ENCODE measurements at regions not wholly inside any gene's neighbourhood (a gene's known extent, or its start where the extent isn't known, plus 50 kb on each side); places are given as distances from the start of the nearest gene placed in this dataset.
"Not testable (repeated sequence)": the region's sequence is repeated elsewhere in the genome, so short reads cannot be mapped to it uniquely, and the experiment has no call there.

GRCh38 chr12:9449181-9449580 is 158.5 kb downstream of the KLRB1 start:
- no peak for DNase-seq

DNA sequence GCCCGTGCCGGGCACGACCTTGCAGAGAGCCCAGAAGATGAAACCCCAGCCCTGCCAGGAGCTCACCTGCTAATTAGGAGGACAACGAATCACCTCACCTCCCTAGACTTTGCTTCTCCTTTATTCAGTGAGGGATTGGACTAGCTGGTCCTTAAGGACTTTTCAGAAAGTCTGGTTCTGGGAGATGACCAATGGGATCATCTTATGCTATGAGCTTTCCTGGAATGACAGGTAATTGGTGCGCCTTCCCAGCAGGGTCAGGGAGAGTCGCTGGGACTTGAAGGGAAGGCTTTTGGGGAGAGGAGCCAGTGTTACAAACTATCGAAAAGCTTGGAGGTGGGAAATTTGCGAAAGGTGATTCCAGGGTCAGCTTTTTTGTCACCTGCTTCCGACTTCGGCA is 159.1 kb downstream of the KLRB1 start:
- not testable (repeated sequence) for DNase-seq

GRCh38 chr12:9447791-9448614 is 159.7 kb downstream of the KLRB1 start:
- peak; percentile 92 for DNase-seq

GRCh38 chr12:9446883-9447761 is 160.6 kb downstream of the KLRB1 start:
- not testable (repeated sequence) for DNase-seq

DNA sequence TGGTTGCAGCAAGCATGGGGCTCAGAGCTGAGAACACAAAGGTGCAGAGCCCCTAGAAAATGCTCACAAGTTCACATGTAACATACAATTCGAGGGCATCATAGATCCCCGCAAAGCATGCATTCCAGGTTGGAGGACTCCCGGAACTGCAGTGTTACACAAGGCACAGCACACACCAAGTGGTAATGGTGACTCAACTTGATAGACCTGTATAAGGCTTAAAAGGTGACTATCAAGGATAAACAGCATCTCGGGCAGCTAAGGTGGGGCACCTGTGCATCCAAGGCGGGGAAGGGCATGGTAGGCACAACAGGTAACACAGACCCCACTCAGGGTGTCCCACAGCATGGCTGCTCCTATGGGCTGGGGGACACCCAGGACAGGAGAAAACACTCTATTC is 167.3 kb downstream of the KLRB1 start:
- not testable (repeated sequence) for DNase-seq

DNA sequence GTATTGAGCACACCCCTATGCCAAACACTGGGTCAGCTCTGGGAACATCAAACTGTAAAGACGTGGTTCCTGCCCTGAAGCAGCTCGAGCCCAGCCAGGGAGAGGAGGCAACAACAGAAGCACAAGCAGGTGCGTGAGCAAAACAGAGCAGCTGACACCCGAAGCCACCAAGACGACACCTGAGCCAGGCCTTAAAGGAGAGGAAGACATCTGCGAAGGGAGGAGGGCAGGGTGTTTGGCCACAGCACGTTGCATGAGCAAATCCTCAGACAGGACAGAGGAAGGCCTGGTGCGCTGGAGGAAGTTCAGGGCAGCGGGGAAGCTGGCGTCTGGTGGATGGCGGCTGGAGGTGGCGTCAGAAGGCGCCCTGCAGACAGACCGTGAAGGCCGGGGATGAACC is 172.0 kb downstream of the KLRB1 start:
- DNase-seq, result not testable (repeated sequence)

- DNase-seq, result not testable (repeated sequence)
Measured at GRCh38 chr12:9430385-9430784, 177.3 kb downstream of the KLRB1 start.

- not testable (repeated sequence) for DNase-seq
Measured at GRCh38 chr12:9428856-9429255, 178.9 kb downstream of the KLRB1 start.

- DNase-seq, result not testable (repeated sequence)
Measured at GRCh38 chr12:9425429-9425828, 182.3 kb downstream of the KLRB1 start.

- not testable (repeated sequence) for DNase-seq
Measured at GRCh38 chr12:9424175-9424740, 183.5 kb downstream of the KLRB1 start.

GRCh38 chr12:9422689-9423088 is 185.0 kb downstream of the KLRB1 start:
- not testable (repeated sequence) for DNase-seq

DNA sequence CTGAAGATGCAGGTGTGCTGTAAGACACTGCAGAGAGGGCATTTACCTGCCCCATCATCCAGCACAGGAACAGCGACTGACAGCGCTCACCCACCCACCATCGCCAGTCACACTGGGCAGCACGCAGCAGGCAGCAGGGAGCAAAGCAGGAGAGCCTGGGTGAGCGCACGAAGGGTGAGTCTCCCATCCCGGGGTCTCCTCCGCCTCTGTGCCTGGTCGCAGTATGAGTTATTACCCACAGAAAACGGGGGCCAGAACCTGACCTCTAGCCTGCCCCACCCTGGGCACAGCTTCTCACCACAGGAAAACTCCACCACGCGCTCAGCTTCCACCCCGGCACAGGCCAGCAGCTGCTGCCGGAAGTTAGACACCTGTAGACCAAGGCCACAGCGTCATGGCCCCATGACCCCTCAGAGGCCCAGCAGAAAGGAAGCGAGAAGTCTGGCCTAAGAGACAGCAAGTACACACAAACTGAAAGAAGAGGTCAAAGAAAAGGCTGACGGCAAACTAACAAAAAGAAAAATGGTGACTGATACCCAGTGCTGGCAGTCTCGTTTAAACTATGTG is 186.1 kb downstream of the KLRB1 start:
- DNase-seq, result not testable (repeated sequence)

DNA sequence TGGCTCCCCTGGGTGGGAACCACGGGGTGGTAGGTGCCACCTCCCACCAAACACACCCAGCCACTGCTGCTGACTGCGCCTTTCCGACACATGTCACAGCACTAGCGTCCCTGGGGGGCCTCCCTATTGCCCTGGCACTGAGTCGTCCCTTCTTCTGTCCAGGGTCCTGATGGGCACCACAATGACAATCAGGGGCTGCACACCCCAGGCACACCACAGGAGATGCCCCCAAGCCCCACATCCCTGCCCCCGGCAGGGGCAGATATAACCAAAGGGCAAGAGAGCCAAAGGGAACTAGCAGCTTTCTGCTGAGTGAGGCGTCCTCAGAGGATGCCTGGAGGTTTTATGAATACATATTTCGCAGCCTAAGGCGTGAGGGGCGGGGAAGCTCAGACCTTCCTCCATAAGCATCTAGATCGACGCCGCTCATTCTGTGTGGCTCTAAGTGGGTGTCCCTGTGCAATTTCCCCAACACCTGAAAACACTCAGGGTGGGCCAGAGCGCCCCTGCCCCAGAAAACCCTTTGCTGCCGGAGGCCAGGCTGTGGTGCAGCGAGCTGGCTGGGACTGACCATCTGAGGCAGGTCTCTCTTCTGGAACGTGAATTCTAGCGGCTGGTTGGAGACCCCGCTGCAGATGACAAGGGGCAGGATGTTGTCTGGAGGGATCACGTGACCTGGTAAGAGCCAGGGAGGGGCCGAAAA is 186.7 kb downstream of the KLRB1 start:
- not testable (repeated sequence) for DNase-seq

GRCh38 chr12:9418669-9419041 is 189.1 kb downstream of the KLRB1 start:
- DNase-seq, result not testable (repeated sequence)

DNA sequence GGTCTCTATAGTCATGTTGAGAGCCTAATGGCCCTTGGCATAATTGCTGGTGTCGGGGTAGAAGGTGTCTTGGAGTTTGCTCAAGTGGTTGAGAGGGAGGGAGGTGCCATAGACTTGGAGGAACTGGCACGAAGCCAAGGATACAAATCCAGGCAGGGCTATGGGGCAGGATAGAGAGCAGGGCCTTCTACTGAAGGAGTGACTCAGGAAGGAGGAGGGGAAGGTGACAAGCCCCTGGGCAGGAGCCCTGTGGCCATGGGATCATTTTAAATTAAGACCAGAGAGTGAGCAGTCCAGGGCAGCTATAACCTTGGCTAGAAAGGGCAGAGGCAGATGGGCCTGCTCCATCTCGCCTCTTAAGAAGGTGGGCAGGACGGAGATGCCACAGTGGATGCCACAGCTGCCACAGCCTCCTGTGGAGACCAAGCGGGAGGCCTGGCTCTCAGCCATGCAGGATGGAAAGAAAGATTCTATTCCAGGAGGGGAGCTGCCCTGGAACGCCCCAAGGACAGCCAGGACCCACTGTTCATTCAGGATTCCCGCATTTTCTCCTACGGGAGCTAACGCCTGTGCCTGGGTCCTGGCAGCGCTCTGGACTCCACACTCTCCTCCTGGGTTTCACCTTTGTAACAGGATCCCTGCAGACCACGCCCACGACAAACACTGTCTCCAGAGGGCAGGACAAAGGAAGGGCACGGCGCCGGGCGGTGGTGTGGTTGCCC is 189.6 kb downstream of the KLRB1 start:
- not testable (repeated sequence) for DNase-seq

DNA sequence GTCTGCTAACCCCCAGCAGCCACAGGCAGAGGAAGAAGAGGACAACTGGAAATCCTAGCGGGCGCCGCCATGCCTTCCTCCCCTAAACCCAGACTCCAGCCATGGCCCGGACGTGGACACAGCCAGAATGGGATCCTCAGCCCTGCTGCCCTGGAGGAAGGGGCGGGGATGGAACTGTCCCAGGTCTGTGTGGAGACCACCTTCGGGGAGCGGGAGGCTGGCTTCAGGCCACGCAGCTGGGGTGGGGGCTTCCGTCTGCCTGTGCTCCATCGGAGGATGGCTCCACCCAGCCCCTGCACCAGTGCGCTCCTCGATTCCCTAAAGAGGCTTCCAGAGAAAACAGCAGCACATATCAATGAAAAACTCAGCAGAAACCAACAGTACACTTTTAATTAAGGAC is 190.4 kb downstream of the KLRB1 start:
- DNase-seq, result not testable (repeated sequence)

DNA sequence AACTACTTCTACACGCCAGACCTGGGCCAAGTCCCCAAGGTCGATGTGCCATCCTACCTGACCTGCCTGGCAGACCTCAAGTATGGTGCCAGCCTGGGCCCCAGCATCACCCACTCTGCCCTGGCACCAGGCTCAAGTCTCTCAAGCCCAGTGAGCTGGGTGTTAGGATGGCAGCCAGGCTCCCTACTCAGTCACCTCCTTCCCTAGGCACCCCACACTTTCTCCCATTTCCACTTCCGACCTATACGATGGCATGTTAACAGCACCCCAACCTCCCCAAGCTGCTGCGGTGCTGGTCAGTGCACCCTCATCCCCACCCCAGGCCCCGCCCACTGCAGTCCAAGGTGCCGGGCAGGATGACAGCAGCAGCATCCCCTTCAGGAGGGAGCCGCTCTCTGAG is 191.4 kb downstream of the KLRB1 start:
- not testable (repeated sequence) for DNase-seq

DNA sequence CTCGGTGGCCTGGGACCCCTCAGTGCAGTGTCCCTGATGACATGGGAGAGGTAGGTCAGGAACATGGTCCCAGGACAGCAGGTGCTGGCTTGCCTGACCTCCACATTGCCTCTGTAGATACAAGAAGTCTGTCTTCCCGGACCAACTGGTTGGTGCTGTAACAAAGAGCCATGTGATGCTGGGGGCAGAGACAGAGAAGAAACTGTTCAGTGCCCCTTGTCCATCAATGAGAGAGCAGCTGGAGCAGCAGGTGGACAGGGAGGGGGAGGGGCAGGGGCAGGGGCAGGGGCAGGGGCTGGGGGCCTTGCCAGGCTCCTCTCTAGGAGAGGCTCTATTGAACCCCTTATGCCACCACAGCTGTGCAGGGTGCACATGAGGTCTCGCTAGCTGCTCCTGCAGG is 191.8 kb downstream of the KLRB1 start:
- DNase-seq, result not testable (repeated sequence)

DNA sequence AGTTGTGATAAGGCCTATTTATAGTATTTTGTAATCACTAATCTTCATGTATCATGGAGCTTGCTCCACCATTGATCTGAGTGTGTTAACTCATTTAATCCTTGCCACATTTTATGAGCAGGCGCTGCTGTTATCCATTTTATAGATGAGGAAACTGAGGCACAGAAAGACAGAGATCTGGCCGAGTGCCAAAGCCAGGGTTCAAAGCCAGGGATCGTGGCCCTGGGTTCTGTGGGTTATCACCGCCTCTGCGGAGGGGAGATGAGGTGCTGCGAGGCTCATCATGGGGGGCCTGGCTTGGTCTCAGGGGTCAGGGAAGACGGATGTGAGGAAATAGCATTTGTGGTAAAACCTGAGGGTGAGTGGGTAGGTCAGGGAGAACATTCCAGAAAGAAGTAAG is 193.9 kb downstream of the KLRB1 start:
- peak; percentile 32 for DNase-seq

DNA sequence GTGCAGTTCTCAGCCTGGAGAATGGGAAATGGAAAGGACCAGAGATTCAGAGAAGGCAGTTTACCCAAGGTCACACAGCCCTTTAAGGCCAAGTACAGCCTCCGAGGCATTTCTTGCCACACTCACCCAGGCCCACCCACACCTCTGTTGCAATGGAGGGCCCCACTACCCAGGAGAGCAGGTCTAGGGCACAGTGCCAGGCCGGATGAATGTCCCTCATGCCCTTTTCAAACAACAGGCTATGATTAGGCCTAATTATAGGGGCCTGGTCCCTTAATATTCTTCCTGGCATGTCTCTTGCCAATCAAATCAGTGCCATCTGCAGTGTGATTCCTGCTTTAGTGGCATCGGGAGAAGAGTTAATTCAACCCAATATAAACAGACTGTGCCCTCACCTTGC is 195.3 kb downstream of the KLRB1 start:
- not testable (repeated sequence) for DNase-seq

GRCh38 chr12:9411616-9412268 is 196.0 kb downstream of the KLRB1 start:
- not testable (repeated sequence) for DNase-seq
